ENCODE measurements at regions not wholly inside any gene's neighbourhood (a gene's known extent, or its start where the extent isn't known, plus 50 kb on each side); places are given as distances from the start of the nearest gene placed in this dataset.
"Not testable (repeated sequence)": the region's sequence is repeated elsewhere in the genome, so short reads cannot be mapped to it uniquely, and the experiment has no call there.

DNA sequence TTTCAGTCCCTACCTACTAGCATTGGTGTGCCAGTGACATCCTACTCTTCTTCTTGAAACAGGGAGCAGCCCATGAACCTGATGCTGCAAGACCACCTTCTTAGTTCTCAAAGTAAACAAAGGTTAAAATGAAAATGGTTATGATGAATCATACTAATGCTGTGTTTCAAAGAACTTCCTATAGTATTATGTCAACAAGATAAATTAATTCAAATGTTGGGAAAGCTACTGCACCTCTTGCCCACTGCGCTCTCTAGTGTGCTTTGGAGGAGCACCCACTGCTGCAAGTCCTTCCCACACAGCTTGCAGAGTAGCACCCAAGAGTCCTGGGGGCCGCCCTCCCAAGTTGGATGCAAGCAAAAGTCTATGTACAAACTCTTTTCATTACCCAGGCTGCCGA, 81.1 kb downstream of the CD200R1L start:
- DNase-seq = no peak

DNA sequence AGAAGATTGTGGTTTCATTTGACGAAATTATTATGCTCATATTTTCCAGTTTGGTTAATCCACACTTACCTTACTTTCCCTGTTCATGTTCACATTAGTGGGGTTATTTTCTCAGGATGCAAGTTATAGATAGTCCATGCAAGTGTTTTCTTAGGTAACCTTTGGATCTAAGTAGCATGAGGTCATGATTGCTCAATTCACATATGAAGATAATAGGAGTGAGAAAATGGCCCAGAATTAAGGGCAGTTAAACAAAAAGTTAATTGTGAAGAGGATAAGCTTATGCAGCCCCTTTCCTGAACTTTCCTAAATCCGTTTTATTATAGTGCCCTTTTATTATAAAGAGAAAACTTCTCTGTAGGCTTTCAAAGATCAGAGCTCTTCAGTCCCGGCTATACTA, 83.4 kb downstream of the CD200R1L start:
- no peak for DNase-seq

DNA sequence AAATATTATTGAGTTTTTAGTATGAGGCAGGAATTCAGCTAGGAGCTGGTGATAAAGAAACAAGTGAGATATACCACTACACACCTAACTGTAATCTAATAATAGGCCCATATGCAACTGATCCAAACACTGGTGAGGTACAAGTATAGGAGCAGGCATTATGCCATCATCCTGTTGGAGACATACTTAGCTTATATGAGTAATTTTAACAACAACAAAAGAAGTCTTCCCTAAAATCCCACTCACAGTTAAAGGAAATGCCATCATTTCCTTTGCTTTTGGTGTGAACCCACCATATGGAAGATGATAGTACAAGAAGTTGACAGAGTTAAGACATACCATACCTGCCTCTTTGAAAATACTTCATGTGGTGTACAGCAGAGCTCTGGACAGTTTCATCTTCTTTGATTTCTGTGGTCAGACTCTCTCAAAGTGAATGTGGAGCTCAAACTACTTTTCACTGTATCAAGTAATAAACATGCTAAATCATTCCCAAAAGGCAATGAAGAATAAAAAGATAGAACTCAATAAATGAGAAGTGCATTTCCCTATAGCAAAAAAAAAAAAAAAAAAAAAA, 85.5 kb downstream of the CD200R1L start:
- no peak for DNase-seq

DNA sequence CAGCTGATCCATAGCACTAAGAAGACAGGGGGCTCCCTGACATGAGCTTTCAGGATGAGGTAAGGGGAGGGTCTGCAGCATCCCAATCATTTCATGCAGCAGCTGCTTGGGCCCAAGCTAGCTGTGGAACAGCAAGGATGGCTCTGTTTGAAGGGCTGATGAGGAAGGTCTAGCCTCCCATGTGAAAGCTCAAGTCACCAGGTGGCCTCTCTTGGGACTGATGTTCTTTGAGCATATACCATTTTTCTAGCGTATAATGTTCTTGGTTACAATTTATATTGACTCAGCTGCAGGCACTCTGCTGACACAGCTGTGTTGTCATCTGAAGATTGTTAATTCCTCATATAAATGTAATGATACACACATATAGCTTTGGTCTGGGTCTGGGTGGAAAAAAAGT, 87.0 kb downstream of the CD200R1L start:
- no peak for DNase-seq

DNA sequence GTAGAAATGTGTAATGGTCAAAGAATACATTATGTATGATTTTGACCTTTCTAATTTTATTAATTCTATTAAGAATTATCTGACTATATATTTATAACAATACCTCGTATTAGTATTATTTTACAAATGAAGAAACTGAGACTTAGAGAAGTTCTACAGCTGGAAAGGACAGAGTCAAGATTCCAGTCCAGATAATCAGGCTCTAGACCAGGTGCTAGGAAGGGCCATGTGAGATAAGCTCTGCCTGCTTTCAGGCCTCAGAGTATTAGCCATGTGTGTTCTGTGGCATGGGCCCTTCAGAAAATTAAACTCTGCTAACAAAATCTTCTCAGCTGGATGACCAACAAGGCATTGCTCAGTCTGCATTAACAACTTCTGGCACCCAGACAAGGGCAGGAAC, 87.5 kb downstream of the CD200R1L start:
- no peak for DNase-seq

DNA sequence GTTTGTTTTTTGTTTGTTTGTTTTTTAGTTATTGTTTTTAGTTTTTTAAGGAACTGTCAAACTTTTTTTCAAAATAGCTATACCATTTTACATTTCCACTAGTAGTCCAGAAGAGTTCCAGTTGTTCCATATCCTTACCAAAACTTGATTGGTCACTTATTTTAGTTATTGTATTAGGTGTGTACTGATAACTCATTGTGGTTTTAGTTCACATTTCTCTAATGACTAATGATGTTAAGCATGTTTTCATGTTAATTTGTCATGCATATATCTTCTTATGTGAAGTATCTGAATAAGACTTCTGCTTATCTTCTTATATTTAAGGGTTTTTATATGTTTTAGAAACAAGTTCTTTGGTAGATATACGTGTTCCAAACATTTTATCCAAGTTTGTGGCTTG, 89.5 kb downstream of the CD200R1L start:
- DNase-seq = no peak

DNA sequence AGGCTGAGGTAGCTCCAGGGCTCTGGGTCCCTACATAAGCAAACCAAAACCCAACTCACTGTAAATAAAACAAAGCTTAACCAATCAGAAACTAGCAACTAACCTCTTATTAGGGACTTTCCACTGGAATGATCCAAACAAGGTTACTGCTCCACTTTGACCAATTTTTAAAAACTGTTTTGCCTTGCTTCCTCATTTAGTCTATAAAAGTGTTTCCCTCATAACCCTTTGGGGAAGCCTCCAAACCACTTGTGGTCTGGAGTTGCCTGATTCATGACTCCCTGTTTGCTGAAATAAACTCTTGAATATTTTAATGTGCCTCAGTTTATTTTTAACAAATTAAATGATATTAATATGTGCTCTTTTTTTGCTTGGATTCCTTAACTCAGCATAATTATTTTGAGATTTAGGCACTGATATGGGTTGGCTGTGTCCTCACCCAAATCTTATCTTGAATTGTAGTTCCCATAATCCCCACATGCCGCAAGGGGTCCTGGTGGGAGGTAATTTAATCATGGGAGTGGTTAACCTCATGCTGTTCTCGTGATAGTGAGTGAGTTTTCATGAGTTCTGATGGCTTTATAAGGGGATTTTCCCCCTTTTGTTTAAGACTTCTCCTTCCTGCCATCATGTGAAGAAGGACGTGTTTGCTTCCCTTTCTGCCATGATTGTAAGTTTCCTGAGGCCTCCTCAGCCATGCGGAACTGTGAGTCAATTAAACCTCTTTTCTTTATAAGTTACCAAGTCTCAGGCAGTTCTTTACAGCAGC, 90.6 kb downstream of the CD200R1L start:
- DNase-seq = no peak

DNA sequence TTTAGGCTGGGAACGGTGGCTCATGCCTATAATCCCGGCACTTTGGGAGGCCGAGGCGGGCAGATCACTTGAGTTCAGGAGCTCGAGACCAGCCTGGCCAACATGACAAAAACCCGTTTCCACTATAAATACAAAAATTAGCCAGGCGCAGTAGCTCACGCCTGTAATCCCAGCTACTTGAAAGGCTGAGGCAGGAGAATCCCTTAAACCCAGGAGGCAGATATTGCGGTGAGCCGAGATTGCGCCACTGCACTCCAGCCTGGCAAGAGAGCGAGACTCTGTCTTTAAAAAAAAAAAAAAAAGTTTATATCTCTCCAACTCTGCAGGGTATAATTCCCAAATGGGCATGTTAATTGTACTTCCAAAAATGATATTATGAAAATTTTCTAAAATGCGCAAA, 91.6 kb downstream of the CD200R1L start:
- DNase-seq = not testable (repeated sequence)

DNA sequence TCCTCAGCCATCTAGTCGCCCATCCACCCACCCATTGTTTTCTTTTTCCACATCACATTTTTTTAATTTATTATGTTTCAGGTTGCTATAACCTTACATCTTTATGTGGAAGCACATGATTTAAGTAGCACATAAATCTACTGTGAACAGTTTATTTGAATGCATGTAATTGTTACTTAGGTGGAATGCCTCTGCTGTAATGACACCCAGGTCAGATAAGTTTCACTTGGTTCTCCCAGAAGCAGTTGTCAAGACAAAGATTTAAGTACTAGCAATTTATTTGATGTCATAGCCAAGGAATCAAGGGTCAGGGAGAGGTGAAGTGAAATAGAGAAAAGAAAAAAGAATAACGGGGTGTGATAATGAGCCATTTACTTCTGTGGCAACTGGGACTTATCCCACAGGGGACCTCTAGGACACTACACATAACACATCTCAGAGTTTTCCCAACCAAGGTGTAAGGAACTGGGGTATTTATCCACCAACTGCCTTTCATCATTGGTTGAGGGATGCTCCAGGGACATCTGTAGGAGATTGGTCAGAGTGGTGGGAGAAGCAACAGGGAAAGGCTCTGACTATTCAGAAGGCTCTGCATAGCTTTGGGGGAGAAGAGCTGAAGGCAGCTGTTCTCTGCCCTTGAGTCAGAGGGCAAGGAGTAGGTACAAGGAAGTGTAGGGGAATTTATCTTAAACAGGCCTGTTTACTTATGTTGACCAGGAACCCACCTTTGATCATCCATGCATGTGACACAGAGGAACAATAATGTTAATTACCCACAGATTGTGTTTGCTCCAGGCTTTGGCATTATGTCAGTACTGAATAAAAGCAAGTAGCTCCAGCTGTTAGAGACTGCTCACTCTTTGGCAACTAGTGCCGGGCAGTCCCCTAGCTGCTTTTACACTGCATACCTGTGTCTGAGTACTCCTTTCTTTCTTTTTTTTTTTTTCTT, 94.8 kb downstream of the CD200R1L start:
- no peak for DNase-seq

DNA sequence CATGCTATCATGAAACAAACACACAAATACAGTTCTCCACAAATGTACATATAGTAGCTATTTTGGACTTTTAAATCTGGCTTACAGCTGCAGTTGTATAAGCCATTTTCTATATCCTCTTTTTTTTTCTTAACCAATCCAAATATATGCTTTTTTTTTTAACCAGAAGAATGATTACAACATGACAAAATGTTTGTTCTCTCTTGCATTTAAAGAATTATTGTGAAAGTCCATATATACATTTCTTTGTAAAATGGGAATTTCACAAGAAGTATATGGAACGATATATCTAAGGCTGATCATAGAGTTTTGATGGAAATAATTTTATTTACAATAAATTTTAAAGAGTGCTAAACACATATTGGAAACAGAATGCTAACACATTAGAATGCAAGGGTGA, 95.6 kb downstream of the CD200R1L start:
- no peak for DNase-seq

DNA sequence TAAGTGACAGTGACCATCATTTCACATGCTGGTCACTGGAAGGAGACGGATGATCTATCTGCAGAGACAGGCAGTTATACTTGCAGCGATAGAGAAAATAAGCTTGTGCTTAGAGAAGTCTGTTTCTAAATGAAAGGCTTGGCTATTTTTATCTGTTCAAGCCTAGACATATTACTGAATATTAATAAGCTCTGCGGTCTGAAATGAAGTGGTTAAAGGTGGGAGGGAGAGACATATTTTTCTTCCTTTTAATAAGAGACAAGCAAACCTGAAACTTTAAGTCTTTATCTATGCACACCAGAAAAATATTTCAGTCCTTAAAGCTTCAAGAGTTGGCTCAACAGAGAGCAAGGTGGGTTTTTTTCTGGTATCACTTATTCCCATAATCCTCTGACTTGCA, 99.0 kb downstream of the CD200R1L start:
- DNase-seq = no peak

DNA sequence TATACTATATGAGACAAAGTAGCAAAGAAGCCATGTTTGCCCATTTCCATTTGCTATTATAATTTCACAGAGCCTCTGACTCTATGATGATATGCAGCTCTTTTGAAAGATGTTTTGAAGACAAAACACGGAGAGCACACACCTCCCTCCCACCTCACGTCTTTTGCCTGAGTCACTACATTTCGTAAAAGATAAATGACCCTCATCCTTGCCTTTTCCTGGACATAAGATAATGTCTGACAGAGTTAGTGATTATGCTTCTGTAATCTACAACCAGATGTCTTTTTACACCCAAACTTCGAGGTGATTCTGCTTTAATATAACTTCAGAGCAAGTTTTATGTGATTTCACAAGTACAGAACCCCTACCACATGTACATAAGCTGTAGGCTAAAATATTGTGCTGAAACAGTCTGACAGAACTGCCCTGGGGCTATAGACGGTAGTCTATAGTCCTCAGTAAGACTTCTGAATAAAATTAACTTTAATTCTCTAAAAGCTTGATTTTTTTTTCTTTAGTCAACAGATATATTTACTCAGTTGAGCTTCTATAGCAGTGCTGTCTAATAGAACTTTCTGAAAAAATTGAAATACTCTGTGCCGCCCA, 99.9 kb downstream of the CD200R1L start:
- DNase-seq = no peak

DNA sequence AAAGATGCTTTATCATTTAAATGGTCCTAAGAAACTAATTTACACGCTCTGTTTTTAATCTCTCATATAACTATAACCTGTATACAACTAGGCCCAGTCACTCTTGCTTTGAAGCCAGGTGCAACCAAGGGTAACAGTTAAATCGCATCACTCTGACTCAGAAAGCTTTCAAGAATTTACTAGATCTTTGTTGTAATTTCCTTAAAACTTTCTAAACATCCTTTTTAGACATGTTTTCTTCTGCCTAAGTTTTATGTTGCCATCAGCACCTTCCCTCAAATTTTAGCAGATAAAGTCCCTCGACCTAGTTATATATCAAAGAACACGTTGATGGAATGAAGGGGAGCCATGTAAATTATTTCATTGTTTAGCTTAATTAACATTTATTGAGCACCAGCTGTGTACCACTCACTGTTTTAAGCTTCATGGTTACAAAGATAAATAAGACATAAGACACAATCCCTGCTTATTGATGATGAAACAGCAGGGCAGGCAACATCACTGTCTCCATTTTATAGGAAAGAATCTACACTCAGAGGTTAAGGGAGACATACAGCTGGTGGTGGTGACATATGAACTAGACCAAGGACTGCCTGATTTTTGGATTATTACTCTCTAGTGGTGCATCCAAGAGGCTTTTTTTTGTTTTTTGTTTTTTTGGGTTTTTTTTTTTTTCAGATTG, 101.0 kb downstream of the CD200R1L start:
- no peak for DNase-seq

DNA sequence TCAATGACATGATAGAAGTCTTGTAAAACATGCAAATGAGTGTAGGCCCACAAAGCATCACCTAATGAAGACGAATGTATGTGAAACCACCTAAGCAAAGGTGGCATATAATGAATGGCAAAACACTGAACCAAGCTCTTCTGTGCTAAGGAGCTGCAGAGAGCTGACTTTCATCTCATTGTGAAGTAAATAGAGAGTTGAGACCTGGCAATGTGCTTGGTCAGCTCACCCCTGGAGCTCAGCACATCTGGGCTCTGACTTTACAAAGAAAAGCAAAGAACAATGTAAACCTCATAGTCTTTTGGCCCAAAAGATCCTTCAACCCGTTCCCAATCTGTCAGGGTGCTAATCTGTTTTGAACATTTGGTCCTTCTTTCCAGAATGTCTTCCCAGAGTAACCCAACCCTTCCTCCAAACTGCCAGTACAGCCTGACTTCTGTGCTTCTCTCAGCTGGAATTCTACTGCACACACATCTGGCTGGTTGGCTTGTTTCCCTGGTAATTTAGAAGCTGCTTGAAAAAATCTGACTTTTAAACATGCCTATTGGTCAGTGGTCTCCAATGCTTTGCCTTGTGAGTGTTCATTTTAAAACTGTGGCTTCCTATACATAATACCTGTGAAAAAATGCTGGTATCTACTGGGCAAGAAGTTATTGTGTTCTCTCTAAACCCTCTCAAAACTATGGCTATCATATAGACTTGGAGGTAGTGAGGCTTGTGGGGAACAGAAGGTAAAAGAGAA, 101.7 kb downstream of the CD200R1L start:
- peak; percentile 76 for DNase-seq

DNA sequence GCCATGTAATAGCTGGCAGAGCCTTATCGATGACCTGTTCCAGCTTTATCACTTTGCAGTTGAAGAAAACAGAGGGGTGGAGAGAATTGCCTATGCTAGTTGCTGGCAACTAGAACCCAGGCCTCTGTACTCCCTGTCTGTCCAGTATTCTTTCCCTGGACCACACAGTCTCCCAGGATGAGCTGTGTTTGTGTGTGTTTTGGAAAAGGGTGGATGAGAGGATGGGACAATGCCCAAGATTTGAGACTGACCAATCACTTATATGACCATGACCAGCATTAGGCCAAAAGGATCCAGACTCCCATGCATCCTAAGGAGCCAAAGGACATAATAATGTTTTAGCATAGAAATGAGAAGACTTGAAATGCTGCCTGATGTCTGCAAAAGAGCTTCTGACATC, 102.6 kb downstream of the CD200R1L start:
- DNase-seq = peak; percentile 36

DNA sequence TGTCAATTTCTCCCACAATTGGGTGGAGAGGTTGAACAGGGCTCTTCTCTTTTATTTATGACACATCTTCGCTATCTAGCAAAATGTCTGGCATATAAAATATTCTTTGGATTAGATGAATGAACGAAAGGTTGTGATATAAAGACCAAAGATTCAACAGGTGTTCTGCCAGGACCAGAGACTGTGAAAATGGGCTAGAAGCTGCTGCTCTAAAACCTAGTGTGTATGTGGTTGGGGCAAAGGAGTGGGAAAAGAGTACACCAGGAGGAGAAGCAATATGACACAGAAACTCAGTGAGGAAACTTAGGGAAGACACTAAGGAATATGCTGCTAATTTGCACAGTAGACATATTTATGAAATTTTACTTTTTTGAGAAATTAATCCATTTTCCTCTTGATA, 102.0 kb upstream of the CCDC80 start:
- DNase-seq = no peak

DNA sequence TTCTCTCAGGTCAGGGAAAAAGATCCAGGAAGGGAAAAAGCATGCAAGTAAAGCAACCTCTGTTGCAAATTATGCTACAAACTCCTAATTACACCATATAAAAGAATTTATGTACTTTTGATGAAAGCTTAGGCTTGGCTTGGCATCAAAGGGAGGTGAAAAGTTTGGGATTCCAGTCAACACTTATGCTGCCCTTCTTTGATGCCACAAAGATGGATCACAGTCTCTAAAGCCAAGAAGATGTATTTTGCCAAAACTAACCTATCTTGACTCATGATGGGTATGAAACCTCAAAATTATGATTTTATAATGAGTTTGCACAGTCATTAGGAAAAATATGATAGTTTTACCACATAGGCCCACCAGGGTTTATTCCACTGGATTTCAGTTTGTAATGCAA, 101.0 kb upstream of the CCDC80 start:
- DNase-seq = no peak

DNA sequence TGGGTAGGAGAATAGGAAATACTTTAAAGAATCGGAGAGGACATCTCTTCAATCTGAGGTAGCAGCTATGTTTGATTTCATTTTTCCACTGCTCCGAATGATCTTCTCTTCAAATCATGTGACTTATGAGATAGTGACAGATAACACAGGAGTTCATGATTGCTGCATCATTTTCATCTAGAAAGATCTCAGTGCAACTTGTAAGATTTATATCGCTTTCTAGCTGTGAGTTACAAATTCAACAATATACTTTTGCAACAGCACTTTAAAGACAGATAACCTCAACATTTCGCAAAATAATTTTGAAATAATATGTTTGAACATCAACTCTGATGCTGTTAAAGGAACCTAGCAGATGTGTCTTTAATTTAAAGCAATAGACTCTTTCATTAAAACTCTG, 99.9 kb upstream of the CCDC80 start:
- DNase-seq = no peak

DNA sequence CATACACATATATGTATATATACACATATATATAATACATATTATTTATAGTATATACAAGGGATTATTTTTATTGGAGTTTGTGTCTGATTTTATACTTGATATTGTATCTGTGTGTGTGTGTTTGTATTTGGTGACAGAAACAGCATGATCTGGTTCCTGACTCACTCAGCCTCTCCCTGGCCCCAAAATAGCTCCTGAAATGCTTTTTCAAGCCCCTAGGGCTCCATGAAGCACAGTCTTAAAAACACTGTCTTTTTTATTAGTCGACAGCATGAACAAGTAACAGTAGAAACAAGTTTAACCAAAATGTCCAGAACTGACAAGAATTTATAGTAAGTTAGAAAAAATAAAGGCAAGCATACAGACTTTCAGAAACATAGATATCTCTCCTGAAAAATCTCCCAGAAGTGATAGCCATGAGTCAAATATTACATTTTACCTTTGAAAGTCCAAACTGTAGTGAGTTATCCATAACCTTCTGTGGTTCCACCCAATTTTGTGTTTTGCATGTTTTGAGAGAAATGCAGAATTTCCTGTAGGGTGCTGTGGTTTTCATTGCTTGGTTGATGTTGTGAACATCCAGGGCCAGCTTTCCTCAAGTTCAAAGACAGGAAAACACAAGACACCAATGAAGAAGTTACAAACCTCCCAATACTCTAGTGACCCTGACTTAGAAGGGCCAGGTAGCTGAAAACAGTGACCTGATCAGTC, 98.5 kb upstream of the CCDC80 start:
- no peak for DNase-seq

DNA sequence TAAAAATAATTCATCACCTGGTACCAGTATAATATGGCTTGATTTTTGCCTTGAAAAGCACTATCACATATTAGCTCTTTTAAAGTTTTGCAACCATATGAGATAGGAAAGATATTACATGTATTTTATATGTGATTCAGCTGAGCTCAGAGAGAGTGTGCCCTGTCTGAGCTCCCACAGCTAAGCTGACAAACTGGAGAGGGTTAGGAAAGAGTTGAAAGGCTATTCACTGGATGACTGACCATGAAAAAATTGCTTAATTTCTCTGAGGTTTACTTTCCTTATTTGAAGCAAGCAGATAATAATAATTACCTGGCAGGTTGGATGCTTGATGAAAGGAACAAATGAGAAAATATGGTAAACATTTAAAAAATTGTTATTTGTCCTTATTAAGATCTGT, 97.4 kb upstream of the CCDC80 start:
- no peak for DNase-seq

DNA sequence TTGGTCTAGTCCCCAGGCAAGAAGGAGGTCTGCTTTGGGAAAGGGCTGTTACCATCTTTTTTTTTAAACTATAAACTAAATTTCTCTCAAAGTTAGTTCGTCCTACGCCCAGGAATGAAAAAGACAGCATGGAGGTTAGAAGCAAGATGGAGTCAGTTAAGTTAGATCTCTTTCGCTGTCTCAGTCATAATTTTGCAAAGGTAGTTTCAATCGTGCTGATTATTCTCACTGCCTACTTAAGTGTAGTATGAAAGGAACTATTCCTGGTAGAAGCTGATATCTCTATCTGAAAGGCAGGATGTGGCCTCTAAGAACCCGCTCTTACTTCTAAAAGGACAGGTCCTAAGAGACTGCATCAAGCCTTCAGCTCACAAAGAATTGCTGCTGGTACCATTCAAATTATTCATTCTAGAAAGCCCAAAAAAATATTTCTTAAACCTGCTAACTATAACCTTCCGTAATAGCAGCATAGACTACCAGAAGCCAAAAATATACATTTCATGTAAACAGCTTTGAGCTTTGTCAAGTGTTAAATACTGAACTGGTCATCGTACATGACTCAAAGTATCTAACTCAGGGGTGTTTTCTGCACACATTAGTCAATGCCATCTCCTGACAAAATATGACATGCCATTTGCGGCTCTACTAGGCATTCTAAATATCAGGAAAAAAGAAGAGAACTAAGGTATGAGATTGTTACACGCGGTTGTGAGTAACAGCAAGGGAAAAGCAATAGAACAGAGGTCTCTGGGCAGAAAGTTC, 96.0 kb upstream of the CCDC80 start:
- no peak for DNase-seq
